OCI-LY1 (cell line): ENCODE measurements at regions not wholly inside any gene's neighbourhood (a gene's known extent, or its start where the extent isn't known, plus 50 kb on each side); places are given as distances from the start of the nearest gene placed in this dataset.

Experiments
- CTCF ChIP-seq: fragments of 200-600 bp; sonication (generic), shearing (Covaris generic); IDR thresholded peaks from 2 replicates; pipeline ENCODE4 v1.5.1; 2017; ENCODE audit warnings: mild to moderate bottlenecking, antibody characterized with exemption, low read length, moderate library complexity, mixed read lengths
- EZH2 ChIP-seq: fragments of 200-600 bp; sonication (generic), shearing (Covaris generic); IDR thresholded peaks from 2 replicates; pipeline ENCODE4 v1.8.0; 2017; ENCODE audit warnings: borderline replicate concordance, mixed run types, mild to moderate bottlenecking, antibody characterized with exemption, low read length, moderate library complexity, mixed read lengths

- TF ChIP-seq CTCF (no peak), EZH2 (no peak)
Measured at GRCh38 chr4:152158225-152158624, 377.7 kb downstream of the FBXW7 start.
